Stimulated activated CD4-positive, alpha-beta T cell treated with anti-CD3 and anti-CD28 coated beads, TNF-alpha, amount 100 ng/mL, for 24 hours (primary cell): ENCODE measurements at regions not wholly inside any gene's neighbourhood (a gene's known extent, or its start where the extent isn't known, plus 50 kb on each side); places are given as distances from the start of the nearest gene placed in this dataset.

Source experiments
- DNase-seq, 3 experiments: peaks; one replicate each; pipeline ENCODE4 v3.0.0-alpha.2; 2020; ENCODE audit warnings: low read depth in 3 of 3

GRCh38 chr5:103657301-103657700, 94.7 kb upstream of the NUDT12 start:
- DNase-seq, result no peak

- no peak for DNase-seq
Measured at GRCh38 chr5:103648086-103648485, 85.5 kb upstream of the NUDT12 start.

- DNase-seq, result no peak
Measured at GRCh38 chr5:103646698-103647614, 84.4 kb upstream of the NUDT12 start.

GRCh38 chr5:103645816-103646215, 83.2 kb upstream of the NUDT12 start:
- DNase-seq, result no peak

- DNase-seq, result no peak
Measured at GRCh38 chr5:103638979-103639378, 76.4 kb upstream of the NUDT12 start.

- no peak for DNase-seq
Measured at GRCh38 chr5:103624675-103625074, 62.1 kb upstream of the NUDT12 start.

GRCh38 chr5:103624035-103624480, 61.5 kb upstream of the NUDT12 start:
- DNase-seq, result no peak

GRCh38 chr5:103623425-103623824, 60.8 kb upstream of the NUDT12 start:
- DNase-seq, result no peak

- no peak for DNase-seq
Measured at GRCh38 chr5:103621548-103621930, 59.0 kb upstream of the NUDT12 start.

GRCh38 chr5:103620851-103621547, 58.4 kb upstream of the NUDT12 start:
- DNase-seq, result no peak

- DNase-seq, result no peak
Measured at GRCh38 chr5:103617913-103618312, 55.3 kb upstream of the NUDT12 start.

GRCh38 chr5:103617090-103617489, 54.5 kb upstream of the NUDT12 start:
- no peak for DNase-seq

GRCh38 chr5:103612545-103612944, 50.0 kb upstream of the NUDT12 start:
- no peak for DNase-seq
